Ishikawa (cell line): ENCODE measurements at regions not wholly inside any gene's neighbourhood (a gene's known extent, or its start where the extent isn't known, plus 50 kb on each side); places are given as distances from the start of the nearest gene placed in this dataset.

Source experiments
- MAX ChIP-seq: IDR thresholded peaks from 2 replicates; pipeline ENCODE4 v1.6.1; 2012
- RAD21 ChIP-seq: IDR thresholded peaks from 2 replicates; pipeline ENCODE4 v1.6.1; 2012; ENCODE audit warnings: low read depth
- TCF12 ChIP-seq: IDR thresholded peaks from 2 replicates; pipeline ENCODE4 v1.6.1; 2012; ENCODE audit warnings: low read depth

GRCh38 chr1:148318904-148319242 lies 164.2 kb downstream of the PPIAL4G start:
- no peak for TF ChIP-seq TCF12
- no peak for TF ChIP-seq RAD21
- no peak for TF ChIP-seq MAX
